Neural cell (in vitro differentiated cells): ENCODE measurements at regions not wholly inside any gene's neighbourhood (a gene's known extent, or its start where the extent isn't known, plus 50 kb on each side); places are given as distances from the start of the nearest gene placed in this dataset.

ENCODE experiments used
- H2AFZ ChIP-seq: fragments of 200-600, 300-800 bp; sonication (generic), shearing (Covaris generic); 2 replicates; pipeline ENCODE4 v1.6.0; 2014; ENCODE audit warnings: low read depth, mild to moderate bottlenecking, antibody characterized with exemption, low read length, moderate library complexity
- H3F3A ChIP-seq: fragments of 200-600 bp; shearing (Covaris generic); 2 replicates; pipeline ENCODE4 v1.6.1; 2016; ENCODE audit warnings: mild to moderate bottlenecking, moderate library complexity, mixed read lengths, antibody characterized with exemption, low read length; ENCODE audit not compliant: insufficient read depth, poor library complexity, severe bottlenecking
- H3K27ac ChIP-seq: fragments of 200-600, 300-800 bp; sonication (generic), shearing (Covaris generic); 2 replicates; pipeline ENCODE4 v1.5.1; 2014; ENCODE audit warnings: mild to moderate bottlenecking, low read length, moderate library complexity
- H3K27me3 ChIP-seq: fragments of 300-800, 200-600 bp; sonication (generic), shearing (Covaris generic); 2 replicates; pipeline ENCODE4 v1.6.0; 2014; ENCODE audit warnings: mild to moderate bottlenecking, low read depth, low read length, moderate library complexity; ENCODE audit not compliant: insufficient read depth
- H3K36me3 ChIP-seq: fragments of 300-800, 200-600 bp; sonication (generic), shearing (Covaris generic); 2 replicates; pipeline ENCODE4 v1.5.1; 2014; ENCODE audit warnings: mild to moderate bottlenecking, antibody characterized with exemption, low read length, moderate library complexity; ENCODE audit not compliant: insufficient read depth
- H3K4me2 ChIP-seq: fragments of 300-800, 200-600 bp; sonication (generic), shearing (Covaris generic); 2 replicates; pipeline ENCODE4 v1.6.0; 2014; ENCODE audit warnings: mild to moderate bottlenecking, low read length
- H3K4me3 ChIP-seq: fragments of 300-800, 200-600 bp; sonication (generic), shearing (Covaris generic); 2 replicates; pipeline ENCODE4 v1.5.1; 2014; ENCODE audit warnings: mild to moderate bottlenecking, low read length, moderate library complexity
- H3K79me2 ChIP-seq: fragments of 200-600 bp; shearing (Covaris generic); replicated peaks from 2 replicates; pipeline ENCODE4 v1.6.0; 2014; ENCODE audit warnings: mild to moderate bottlenecking, low read length, moderate library complexity; ENCODE audit not compliant: insufficient read depth
- H3K9ac ChIP-seq: fragments of 300-800, 200-600 bp; sonication (generic), shearing (Covaris generic); 2 replicates; pipeline ENCODE4 v1.6.1; 2016; ENCODE audit warnings: mild to moderate bottlenecking, low read length, mixed read lengths
- H3K9me2 ChIP-seq: fragments of 200-600 bp; shearing (Covaris generic); 2 replicates; pipeline ENCODE4 v1.6.1; 2016; ENCODE audit warnings: mild to moderate bottlenecking, low read length, mixed read lengths; ENCODE audit not compliant: insufficient read depth
- H3K9me3 ChIP-seq: fragments of 200-600, 300-800 bp; sonication (generic), shearing (Covaris generic); 2 replicates; pipeline ENCODE4 v1.6.1; 2016; ENCODE audit warnings: mild to moderate bottlenecking, mixed run types, low read length, moderate library complexity, mixed read lengths
- H4K20me1 ChIP-seq: fragments of 200-600 bp; shearing (Covaris generic); 2 replicates; pipeline ENCODE4 v1.6.1; 2016; ENCODE audit warnings: mild to moderate bottlenecking, mixed run types; ENCODE audit not compliant: insufficient read depth
- CTCF ChIP-seq: fragments of 450-650 bp; IDR thresholded peaks from 2 replicates; pipeline ENCODE4 v1.5.1; 2014; ENCODE audit warnings: antibody characterized with exemption, mild to moderate bottlenecking, moderate library complexity; ENCODE audit not compliant: poor library complexity, severe bottlenecking
- EP300 ChIP-seq: fragments of 450-650 bp; conservative IDR thresholded peaks from 2 replicates; pipeline ENCODE4 v1.6.1; 2014; ENCODE audit warnings: antibody characterized with exemption, mild to moderate bottlenecking, moderate library complexity; ENCODE audit not compliant: poor library complexity, severe bottlenecking
- EZH2 ChIP-seq: fragments of 200-600, 300-800 bp; shearing (Covaris generic), sonication (generic); IDR thresholded peaks from 2 replicates; pipeline ENCODE4 v1.6.1; 2014; ENCODE audit warnings: antibody characterized with exemption, low read length, borderline replicate concordance, mild to moderate bottlenecking; ENCODE audit not compliant: insufficient read depth, poor library complexity, severe bottlenecking
- MXI1 ChIP-seq: fragments of 450-650 bp; conservative IDR thresholded peaks from 2 replicates; pipeline ENCODE4 v1.6.1; 2014; ENCODE audit warnings: antibody characterized with exemption, mild to moderate bottlenecking; ENCODE audit not compliant: poor library complexity, severe bottlenecking
- RAD21 ChIP-seq: fragments of 450-650 bp; conservative IDR thresholded peaks from 2 replicates; pipeline ENCODE4 v1.6.1; 2014; ENCODE audit warnings: antibody characterized with exemption, mild to moderate bottlenecking, moderate library complexity
- REST ChIP-seq: IDR thresholded peaks from 2 replicates; pipeline ENCODE4 v1.6.1; 2012; ENCODE audit warnings: borderline replicate concordance
- TAF1 ChIP-seq: IDR thresholded peaks from 2 replicates; pipeline ENCODE4 v1.6.1; 2012; ENCODE audit warnings: low read depth

GRCh38 chr22:48872271-48873190, 955.1 kb downstream of the BRD1 start:
- H2AFZ ChIP-seq: no peak overlapping the region
- TF ChIP-seq TAF1 (no peak), CTCF (no peak), REST (no peak), EP300 (no peak), EZH2 (no peak), RAD21 (no peak)

GRCh38 chr22:48871176-48871840, 956.4 kb downstream of the BRD1 start:
- Histone ChIP-seq H4K20me1 (no peaks in the 10 kb centered on the region), H3F3A (no peaks in the 10 kb centered on the region), H3K27me3 (no peaks in the 10 kb centered on the region), H3K79me2 (no peaks in the 10 kb centered on the region), H3K36me3 (no peaks in the 10 kb centered on the region), H3K9me3 (no peaks in the 10 kb centered on the region), H3K4me3 (no peak overlapping the region), H3K27ac (no peak overlapping the region), H3K9ac (no peak overlapping the region), H2AFZ (no peak overlapping the region), H3K9me2 (no peaks in the 10 kb centered on the region), H3K4me2 (no peak overlapping the region)
- no peak for TF ChIP-seq MXI1

More at GRCh38 chr22:48872271-48873190, 955.1 kb downstream of the BRD1 start:
- no peaks in the 10 kb centered on the region for H3K79me2 ChIP-seq
- H3K4me3 ChIP-seq: peak overlapping the region; percentile 0
- no peaks in the 10 kb centered on the region for H3K27me3 ChIP-seq
- no peaks in the 10 kb centered on the region for H3K9me3 ChIP-seq
- H3K9me2 ChIP-seq: no peaks in the 10 kb centered on the region
- H4K20me1 ChIP-seq: no peaks in the 10 kb centered on the region
- H3K9ac ChIP-seq: no peak overlapping the region
- no peaks in the 10 kb centered on the region for H3F3A ChIP-seq
- no peak overlapping the region for H3K27ac ChIP-seq
- H3K36me3 ChIP-seq: no peaks in the 10 kb centered on the region
- H3K4me2 ChIP-seq: no peak overlapping the region
